Upper lobe of left lung (tissue), 6 donors: ENCODE measurements at regions not wholly inside any gene's neighbourhood (a gene's known extent, or its start where the extent isn't known, plus 50 kb on each side); places are given as distances from the start of the nearest gene placed in this dataset.

ENCODE experiments used
- ATAC-seq, 2 donors: fragments of 200-7000 bp; cut with Tn5 transposase; one replicate each; pipeline ENCODE4 v1.9.1; 2022; ENCODE audit warnings: mild to moderate bottlenecking in 2 of 2, moderate library complexity in 2 of 2; ENCODE audit not compliant: low FRiP score in 2 of 2
- DNase-seq, 2 donors: peaks; one replicate each; pipeline ENCODE4 v3.0.0-alpha.2; 2019 to 2020
- H3K27ac ChIP-seq, 4 donors: fragments of 200-600 bp; sonication (generic); one replicate each; pipeline ENCODE4 v1.5.1; 2016 to 2019
- H3K27me3 ChIP-seq, 4 donors: fragments of 200-600 bp; sonication (generic); one replicate each; pipeline ENCODE4 v1.5.1; 2017 to 2019
- H3K36me3 ChIP-seq, 4 donors: fragments of 200-600 bp; sonication (generic); one replicate each; pipeline ENCODE4 v1.5.1; 2016 to 2019
- H3K4me1 ChIP-seq, 4 donors: fragments of 200-600 bp; sonication (generic); one replicate each; pipeline ENCODE4 v1.5.1; 2018 to 2019
- H3K4me3 ChIP-seq, 4 donors: fragments of 200-600 bp; sonication (generic); one replicate each; pipeline ENCODE4 v1.5.1; 2017 to 2019; ENCODE audit warnings: mild to moderate bottlenecking in 2 of 4, moderate library complexity in 1 of 4
- H3K9me3 ChIP-seq, 4 donors: fragments of 200-600 bp; sonication (generic); one replicate each; pipeline ENCODE4 v1.5.1; 2018 to 2019
- EP300 ChIP-seq, 4 donors: sonication (generic); formaldehyde crosslinking; IDR thresholded peaks; one replicate each; pipeline ENCODE4 v1.5.1; 2017; ENCODE audit warnings: antibody characterized with exemption in 4 of 4, control low read depth in 2 of 4
- POLR2A ChIP-seq, 4 donors: fragments of 450-650 bp; IDR thresholded peaks; one replicate each; pipeline ENCODE4 v1.5.1; 2016 to 2017; ENCODE audit warnings: antibody characterized with exemption in 4 of 4, mild to moderate bottlenecking in 2 of 4
- POLR2AphosphoS5 ChIP-seq, 2 donors: sonication (generic); formaldehyde crosslinking; IDR thresholded peaks; one replicate each; pipeline ENCODE4 v1.5.1; 2017; ENCODE audit warnings: antibody characterized with exemption in 2 of 2
- WGBS, 2 donors: methylation state at CpG; one replicate each; pipeline ENCODE4 v1.1.5; 2017 to 2018; 5-methylcytosine and 5-hydroxymethylcytosine counted together
- TF ChIP-seq, protein P1 (sequence below), 6 experiments: fragments of 450-650 bp in 4 of 6; fragments of 200-600 bp in 2 of 6; sonication (generic) in 2 of 6; IDR thresholded peaks; one replicate each; pipeline ENCODE4 v1.5.1; 2016 to 2019; ENCODE audit warnings: antibody characterized with exemption in 6 of 6
- donor health status: DM: no; HTN: no; CAD: no; lungs with moderate emphysema.
- donor health status: DM: no; HTN: yes; CAD: no; lungs with severe emphysema.

DNA sequence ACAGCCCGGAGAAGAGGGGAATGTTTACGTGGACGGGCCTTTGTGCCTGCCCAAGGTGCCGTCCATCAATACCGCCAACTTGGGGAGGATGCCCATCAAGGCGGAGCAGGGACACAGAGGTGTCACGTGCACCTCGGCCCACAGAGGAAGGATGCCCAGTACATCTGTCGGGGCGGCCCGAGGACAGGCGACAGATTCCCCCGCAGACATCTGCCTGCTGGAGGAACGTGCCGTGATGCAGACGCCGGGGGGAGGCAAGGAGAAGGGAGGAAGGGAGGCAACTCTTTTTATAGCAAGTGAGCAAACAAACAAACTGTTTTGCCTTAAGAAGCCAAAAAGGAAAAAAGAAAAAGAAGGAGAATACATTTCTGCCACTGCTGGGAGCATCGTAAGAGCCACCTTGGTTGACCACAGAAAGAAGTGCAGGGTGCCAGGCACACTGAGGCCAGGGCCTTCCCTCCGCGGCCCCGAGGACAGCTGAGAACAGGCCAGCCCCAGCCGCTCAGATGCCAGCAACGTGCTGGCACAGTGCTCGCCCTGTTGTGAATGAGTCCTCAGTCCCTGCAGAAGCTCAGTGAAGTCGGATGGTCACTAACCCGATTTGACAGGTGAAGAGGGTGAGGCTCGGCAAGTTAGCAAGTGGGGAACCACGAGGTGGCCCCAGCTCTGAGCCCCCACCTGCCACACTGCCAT is 146.4 kb downstream of the RBFOX3 start:
- Histone ChIP-seq H3K4me1 (no peaks in the 10 kb centered on the region), H3K27ac (no peak overlapping the region), H3K36me3 (no peaks in the 10 kb centered on the region), H3K27me3 (no peaks in the 10 kb centered on the region), H3K9me3 (no peaks in the 10 kb centered on the region), H3K4me3 (no peak overlapping the region)
- 64 to 71% methylated on average over 25 to 28 of the region's 28 CpGs for WGBS, 2 donors
- DNase-seq (peak in 1 of 2 donors; percentile 54), ATAC-seq (no peak)
- TF ChIP-seq POLR2AphosphoS5 (IDR thresholded peaks at IDR 0.05) (no peak), POLR2A (IDR thresholded peaks at IDR 0.05) (no peak), EP300 (IDR thresholded peaks at IDR 0.05) (no peak)
- TF ChIP-seq, protein P1, sequence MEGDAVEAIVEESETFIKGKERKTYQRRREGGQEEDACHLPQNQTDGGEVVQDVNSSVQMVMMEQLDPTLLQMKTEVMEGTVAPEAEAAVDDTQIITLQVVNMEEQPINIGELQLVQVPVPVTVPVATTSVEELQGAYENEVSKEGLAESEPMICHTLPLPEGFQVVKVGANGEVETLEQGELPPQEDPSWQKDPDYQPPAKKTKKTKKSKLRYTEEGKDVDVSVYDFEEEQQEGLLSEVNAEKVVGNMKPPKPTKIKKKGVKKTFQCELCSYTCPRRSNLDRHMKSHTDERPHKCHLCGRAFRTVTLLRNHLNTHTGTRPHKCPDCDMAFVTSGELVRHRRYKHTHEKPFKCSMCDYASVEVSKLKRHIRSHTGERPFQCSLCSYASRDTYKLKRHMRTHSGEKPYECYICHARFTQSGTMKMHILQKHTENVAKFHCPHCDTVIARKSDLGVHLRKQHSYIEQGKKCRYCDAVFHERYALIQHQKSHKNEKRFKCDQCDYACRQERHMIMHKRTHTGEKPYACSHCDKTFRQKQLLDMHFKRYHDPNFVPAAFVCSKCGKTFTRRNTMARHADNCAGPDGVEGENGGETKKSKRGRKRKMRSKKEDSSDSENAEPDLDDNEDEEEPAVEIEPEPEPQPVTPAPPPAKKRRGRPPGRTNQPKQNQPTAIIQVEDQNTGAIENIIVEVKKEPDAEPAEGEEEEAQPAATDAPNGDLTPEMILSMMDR (IDR thresholded peaks at IDR 0.05): no peak

DNA sequence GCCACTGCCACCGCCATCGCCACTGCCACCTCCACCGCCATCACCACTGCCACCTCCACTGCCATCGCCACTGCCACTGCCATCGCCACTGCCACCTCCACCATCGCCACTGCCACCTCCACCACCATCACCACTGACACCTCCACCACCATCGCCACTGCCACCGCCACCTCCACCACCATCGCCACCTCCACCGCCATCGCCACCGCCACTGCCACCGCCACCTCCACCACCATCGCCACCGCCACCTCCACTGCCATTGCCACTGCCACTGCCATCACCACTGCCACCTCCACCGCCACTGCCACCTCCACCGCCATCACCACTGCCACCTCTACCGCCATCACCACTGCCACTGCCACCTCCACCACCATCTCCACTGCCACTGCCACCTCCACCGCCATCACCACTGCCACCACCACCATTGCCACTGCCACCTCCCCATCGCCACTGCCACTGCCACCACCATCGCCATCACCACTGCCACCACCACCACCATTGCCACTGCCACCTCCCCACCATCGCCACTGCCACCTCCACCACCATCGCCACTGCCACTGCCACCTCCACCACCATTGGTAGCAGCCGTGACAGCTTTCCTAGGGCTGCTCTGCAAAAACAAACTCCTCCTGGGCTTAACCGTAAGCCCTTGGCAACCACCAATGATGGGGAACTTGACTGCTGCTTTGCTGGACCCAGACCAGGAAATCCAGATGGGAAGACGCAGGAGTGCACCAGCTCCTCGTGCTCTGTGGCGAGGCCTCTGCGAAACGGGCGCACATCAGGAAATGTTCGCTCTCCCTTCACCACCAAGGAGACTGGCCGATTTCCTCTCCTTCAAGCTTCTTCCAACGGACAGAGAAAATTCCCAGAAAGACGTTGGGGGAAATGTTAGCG is 147.2 kb downstream of the RBFOX3 start:
- no peak overlapping the region for H3K4me3 ChIP-seq
- ATAC-seq (no peak), DNase-seq (peak in 1 of 2 donors; percentile 67)
- H3K4me1 ChIP-seq: no peaks in the 10 kb centered on the region
- H3K27ac ChIP-seq: no peak overlapping the region
- no peaks in the 10 kb centered on the region for H3K9me3 ChIP-seq
- H3K36me3 ChIP-seq: no peaks in the 10 kb centered on the region
- H3K27me3 ChIP-seq: no peaks in the 10 kb centered on the region
- TF ChIP-seq POLR2AphosphoS5 (IDR thresholded peaks at IDR 0.05) (no peak), POLR2A (IDR thresholded peaks at IDR 0.05) (no peak), EP300 (IDR thresholded peaks at IDR 0.05) (no peak)
- TF ChIP-seq, protein P1 (IDR thresholded peaks at IDR 0.05): no peak
- 91 to 93% methylated on average over 33 to 36 of the region's 36 CpGs for WGBS, 2 donors

DNA sequence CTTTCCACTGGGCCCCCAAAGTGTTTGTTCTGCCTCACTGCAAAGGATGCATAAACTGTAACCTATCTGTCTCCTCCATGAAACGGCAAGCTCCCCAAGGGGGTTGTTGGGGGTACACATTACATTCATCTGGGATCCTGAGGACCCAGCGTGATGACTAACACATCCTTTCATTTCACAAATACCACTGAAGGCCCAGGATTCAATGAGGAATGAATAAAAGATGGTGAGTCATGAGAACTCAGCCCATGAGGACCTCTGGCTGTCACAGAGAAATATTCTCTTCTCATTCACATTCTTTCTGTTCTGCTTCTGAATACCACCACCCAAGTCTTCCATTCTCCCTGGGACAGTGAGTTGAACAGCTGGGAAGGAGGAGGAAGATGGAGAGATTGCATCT is 149.8 kb downstream of the RBFOX3 start:
- H3K27me3 ChIP-seq: no peaks in the 10 kb centered on the region
- H3K36me3 ChIP-seq: no peaks in the 10 kb centered on the region
- DNase-seq (no peak), ATAC-seq (no peak)
- H3K9me3 ChIP-seq: no peaks in the 10 kb centered on the region
- TF ChIP-seq POLR2AphosphoS5 (IDR thresholded peaks at IDR 0.05): no peak
- no peak for TF ChIP-seq POLR2A (IDR thresholded peaks at IDR 0.05)
- no peak for TF ChIP-seq EP300 (IDR thresholded peaks at IDR 0.05)
- TF ChIP-seq, protein P1 (IDR thresholded peaks at IDR 0.05): no peak
- H3K4me3 ChIP-seq: no peak overlapping the region
- no peaks in the 10 kb centered on the region for H3K4me1 ChIP-seq
- no peak overlapping the region for H3K27ac ChIP-seq
- WGBS, 2 donors: 74 to 80% methylated on average over 2 of the region's 2 CpGs

DNA sequence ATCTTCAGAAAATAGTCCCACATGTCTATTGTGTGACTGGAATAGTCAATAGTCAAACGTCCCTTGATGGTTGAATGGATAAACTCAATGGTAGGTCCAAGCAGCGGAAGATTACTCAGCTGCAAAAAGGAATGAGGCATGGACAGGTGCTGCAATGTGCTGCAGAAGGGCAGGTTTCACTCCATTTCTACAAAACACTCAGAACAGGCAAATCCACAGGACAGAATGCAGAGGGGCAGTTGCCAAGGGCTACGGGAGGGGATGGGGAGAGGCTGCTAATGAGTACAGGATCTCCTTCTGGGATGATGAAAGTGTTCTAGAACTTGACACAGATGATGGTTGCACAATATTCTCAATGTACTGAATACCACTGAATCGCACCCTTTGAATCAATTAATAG is 151.0 kb downstream of the RBFOX3 start:
- no peaks in the 10 kb centered on the region for H3K9me3 ChIP-seq
- 78 to 84% methylated on average over 4 of the region's 4 CpGs for WGBS, 2 donors
- no peak overlapping the region for H3K4me3 ChIP-seq
- no peak overlapping the region for H3K27ac ChIP-seq
- H3K4me1 ChIP-seq: no peaks in the 10 kb centered on the region
- H3K27me3 ChIP-seq: no peaks in the 10 kb centered on the region
- no peak for TF ChIP-seq POLR2AphosphoS5 (IDR thresholded peaks at IDR 0.05)
- no peak for TF ChIP-seq POLR2A (IDR thresholded peaks at IDR 0.05)
- TF ChIP-seq, protein P1 (IDR thresholded peaks at IDR 0.05): no peak
- TF ChIP-seq EP300 (IDR thresholded peaks at IDR 0.05): no peak
- no peak for DNase-seq
- no peaks in the 10 kb centered on the region for H3K36me3 ChIP-seq
- ATAC-seq: no peak
